Mesothelial cell of epicardium (in vitro differentiated cells): ENCODE measurements at regions not wholly inside any gene's neighbourhood (a gene's known extent, or its start where the extent isn't known, plus 50 kb on each side); places are given as distances from the start of the nearest gene placed in this dataset.

Experiments used
- DNase-seq, 2 experiments: peaks; one replicate each; pipeline ENCODE4 v3.0.0; 2021; ENCODE audit warnings: low spot score in 2 of 2; ENCODE audit not compliant: unreplicated experiment in 2 of 2
- H3K27ac Mint-ChIP-seq: 2 replicates; pipeline ENCODE4 v1.8.0; 2021; ENCODE audit warnings: mixed read lengths
- H3K27me3 Mint-ChIP-seq: 2 replicates; pipeline ENCODE4 v1.8.0; 2021; ENCODE audit warnings: low read depth, mixed read lengths
- H3K36me3 Mint-ChIP-seq: 2 replicates; pipeline ENCODE4 v1.8.0; 2021; ENCODE audit warnings: mixed read lengths
- H3K4me1 Mint-ChIP-seq: 2 replicates; pipeline ENCODE4 v1.8.0; 2021; ENCODE audit warnings: mixed read lengths
- H3K4me3 Mint-ChIP-seq: 2 replicates; pipeline ENCODE4 v1.8.0; 2021; ENCODE audit warnings: mild to moderate bottlenecking, moderate library complexity, mixed read lengths
- H3K9me3 Mint-ChIP-seq: 2 replicates; pipeline ENCODE4 v1.8.0; 2021; ENCODE audit warnings: mixed read lengths
- TF ChIP-seq, protein P1 (sequence below): fragments of 200-600 bp; sonication (generic); IDR thresholded peaks from one replicate; pipeline ENCODE4 v1.5.0; 2021; ENCODE audit warnings: antibody characterized with exemption; ENCODE audit not compliant: unreplicated experiment

DNA sequence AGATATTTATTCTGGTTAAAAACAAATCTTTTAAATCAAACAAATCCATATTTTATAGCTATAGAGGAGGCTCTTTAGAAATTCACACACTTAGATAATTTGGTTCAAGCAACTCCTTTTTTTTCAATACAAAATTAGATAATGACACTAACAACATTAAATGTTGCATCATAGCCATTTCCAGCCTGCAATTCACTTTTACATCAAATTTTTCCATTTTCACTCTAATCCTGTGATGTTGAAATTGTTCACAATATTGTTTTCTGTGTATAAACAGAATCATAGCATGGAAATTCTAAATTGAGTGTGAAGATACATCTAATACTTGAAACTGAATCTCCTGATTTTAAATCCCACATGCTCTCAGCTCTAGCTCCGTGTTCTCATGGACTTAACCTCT is 482.6 kb downstream of the INHBA start:
- DNase-seq: no peak
- TF ChIP-seq, protein P1, sequence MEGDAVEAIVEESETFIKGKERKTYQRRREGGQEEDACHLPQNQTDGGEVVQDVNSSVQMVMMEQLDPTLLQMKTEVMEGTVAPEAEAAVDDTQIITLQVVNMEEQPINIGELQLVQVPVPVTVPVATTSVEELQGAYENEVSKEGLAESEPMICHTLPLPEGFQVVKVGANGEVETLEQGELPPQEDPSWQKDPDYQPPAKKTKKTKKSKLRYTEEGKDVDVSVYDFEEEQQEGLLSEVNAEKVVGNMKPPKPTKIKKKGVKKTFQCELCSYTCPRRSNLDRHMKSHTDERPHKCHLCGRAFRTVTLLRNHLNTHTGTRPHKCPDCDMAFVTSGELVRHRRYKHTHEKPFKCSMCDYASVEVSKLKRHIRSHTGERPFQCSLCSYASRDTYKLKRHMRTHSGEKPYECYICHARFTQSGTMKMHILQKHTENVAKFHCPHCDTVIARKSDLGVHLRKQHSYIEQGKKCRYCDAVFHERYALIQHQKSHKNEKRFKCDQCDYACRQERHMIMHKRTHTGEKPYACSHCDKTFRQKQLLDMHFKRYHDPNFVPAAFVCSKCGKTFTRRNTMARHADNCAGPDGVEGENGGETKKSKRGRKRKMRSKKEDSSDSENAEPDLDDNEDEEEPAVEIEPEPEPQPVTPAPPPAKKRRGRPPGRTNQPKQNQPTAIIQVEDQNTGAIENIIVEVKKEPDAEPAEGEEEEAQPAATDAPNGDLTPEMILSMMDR: no peak
- peaks cover 6% of the 10 kb centered on the region for H3K4me1 Mint-ChIP-seq
- no peak overlapping the region for H3K4me3 Mint-ChIP-seq
- H3K36me3 Mint-ChIP-seq: no peaks in the 10 kb centered on the region
- H3K9me3 Mint-ChIP-seq: no peaks in the 10 kb centered on the region
- H3K27me3 Mint-ChIP-seq: no peaks in the 10 kb centered on the region
- no peak overlapping the region for H3K27ac Mint-ChIP-seq

DNA sequence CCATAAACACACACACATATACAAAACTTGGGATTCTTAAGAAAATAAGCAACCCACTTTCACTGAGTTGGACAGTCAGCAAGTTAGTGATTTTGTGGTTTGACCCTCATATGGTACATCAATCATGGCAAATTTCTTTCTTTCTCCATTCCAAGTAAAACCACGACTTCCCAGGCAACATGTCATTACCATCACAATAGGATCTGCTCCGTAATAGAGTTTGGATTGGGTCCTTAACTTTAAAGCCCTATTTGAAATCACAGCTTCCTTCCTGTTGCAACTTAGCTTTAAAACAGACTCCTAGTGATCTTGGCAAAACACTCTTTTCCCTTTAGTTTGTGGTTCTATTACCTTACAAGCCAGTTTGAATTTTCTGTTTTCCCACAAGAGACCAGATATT is 483.6 kb downstream of the INHBA start:
- no peaks in the 10 kb centered on the region for H3K27me3 Mint-ChIP-seq
- DNase-seq: no peak
- H3K27ac Mint-ChIP-seq: no peak overlapping the region
- H3K9me3 Mint-ChIP-seq: no peaks in the 10 kb centered on the region
- TF ChIP-seq, protein P1: no peak
- H3K36me3 Mint-ChIP-seq: no peaks in the 10 kb centered on the region
- H3K4me3 Mint-ChIP-seq: no peak overlapping the region
- peaks cover 6% of the 10 kb centered on the region for H3K4me1 Mint-ChIP-seq

DNA sequence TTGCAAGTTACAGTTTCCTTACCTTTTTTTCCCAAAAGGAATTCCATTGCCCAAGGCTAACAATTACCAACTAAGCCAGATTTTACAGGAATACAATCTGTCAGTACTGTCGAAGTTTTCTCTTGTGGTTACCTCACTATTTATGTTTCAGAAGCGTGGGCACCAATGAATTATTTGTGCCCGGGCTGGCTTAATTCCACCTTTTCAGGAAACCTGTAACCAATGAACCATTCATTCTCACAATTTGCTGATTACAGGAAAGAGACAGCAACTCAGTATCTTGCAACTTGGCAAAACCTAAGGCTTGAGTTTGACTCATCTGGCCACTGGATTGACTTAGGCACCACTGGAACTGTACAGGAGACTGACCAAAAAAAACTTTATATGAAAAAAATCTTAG is 485.6 kb downstream of the INHBA start:
- Mint-ChIP-seq H3K27me3 (no peaks in the 10 kb centered on the region), H3K9me3 (no peaks in the 10 kb centered on the region), H3K4me1 (peaks cover 6% of the 10 kb centered on the region), H3K36me3 (no peaks in the 10 kb centered on the region), H3K4me3 (no peak overlapping the region), H3K27ac (no peak overlapping the region)
- TF ChIP-seq, protein P1: no peak
- DNase-seq: no peak

DNA sequence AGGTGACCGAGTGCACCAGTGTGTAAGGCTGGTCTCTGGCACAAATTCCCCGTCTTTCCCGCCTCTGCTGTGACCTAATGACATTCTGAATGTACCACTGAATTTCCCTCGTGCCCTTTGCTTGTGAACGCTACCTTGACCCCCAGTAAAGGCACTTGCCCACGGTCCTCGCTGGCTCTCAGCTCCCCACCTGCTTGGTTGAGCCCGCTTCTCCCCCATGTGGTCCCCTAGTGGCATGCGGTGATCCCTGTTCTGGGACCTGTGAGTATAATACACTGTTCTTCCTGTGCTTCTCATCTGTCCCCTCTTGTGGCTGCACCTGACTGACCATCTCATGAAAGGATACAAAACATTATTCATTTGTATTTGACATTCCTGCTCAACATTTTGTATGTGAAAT is 495.7 kb downstream of the INHBA start:
- H3K4me1 Mint-ChIP-seq: peaks cover 3% of the 10 kb centered on the region
- DNase-seq: no peak
- no peak overlapping the region for H3K4me3 Mint-ChIP-seq
- no peaks in the 10 kb centered on the region for H3K36me3 Mint-ChIP-seq
- peaks cover 7% of the 10 kb centered on the region for H3K9me3 Mint-ChIP-seq
- H3K27ac Mint-ChIP-seq: no peak overlapping the region
- H3K27me3 Mint-ChIP-seq: no peaks in the 10 kb centered on the region
- TF ChIP-seq, protein P1: no peak

DNA sequence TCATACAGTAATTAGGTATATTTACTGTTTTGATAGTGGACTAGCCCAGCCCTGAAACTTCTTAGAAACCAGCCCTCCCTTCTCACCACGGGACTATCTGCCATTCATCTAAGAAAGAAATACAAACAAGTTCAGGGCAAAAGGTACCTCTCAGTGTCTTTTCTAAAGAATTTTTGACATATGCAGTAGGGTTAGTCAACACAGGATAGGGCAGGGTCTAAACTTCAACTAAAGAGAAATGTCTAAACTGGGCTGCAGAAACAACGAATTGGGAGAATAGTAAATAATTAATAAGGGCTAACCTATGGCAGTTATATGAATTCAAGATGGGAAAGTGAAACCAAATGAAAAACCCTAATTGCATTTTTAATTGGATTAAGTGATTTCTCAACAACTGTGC is 496.6 kb downstream of the INHBA start:
- Mint-ChIP-seq H3K9me3 (peaks cover 7% of the 10 kb centered on the region), H3K27ac (no peak overlapping the region), H3K4me1 (peaks cover 3% of the 10 kb centered on the region), H3K4me3 (no peak overlapping the region), H3K27me3 (no peaks in the 10 kb centered on the region), H3K36me3 (no peaks in the 10 kb centered on the region)
- TF ChIP-seq, protein P1: no peak
- no peak for DNase-seq

DNA sequence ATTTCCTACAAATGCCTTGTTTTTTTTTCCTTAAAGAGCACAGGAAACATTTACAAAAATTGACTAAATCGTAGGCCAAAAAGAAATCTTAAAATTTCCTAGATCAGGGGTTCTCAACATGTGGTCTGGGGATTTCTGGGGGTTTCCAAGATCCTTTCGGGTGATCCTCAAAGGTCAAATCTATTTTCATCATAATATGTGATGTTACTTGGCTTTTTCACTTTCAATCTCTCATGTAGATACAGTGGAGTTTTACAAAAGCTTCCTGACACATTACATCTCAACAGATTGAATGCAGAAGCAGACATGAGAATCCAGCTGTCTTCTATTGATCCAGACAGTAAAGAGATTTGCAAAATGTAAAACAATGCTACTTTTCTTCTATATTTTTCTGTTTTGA is 497.3 kb downstream of the INHBA start:
- H3K27ac Mint-ChIP-seq: no peak overlapping the region
- no peaks in the 10 kb centered on the region for H3K27me3 Mint-ChIP-seq
- H3K4me1 Mint-ChIP-seq: peaks cover 3% of the 10 kb centered on the region
- no peaks in the 10 kb centered on the region for H3K36me3 Mint-ChIP-seq
- H3K4me3 Mint-ChIP-seq: no peak overlapping the region
- TF ChIP-seq, protein P1: no peak
- DNase-seq: no peak
- peaks cover 7% of the 10 kb centered on the region for H3K9me3 Mint-ChIP-seq
